GM12892 (cell line): ENCODE measurements at regions not wholly inside any gene's neighbourhood (a gene's known extent, or its start where the extent isn't known, plus 50 kb on each side); places are given as distances from the start of the nearest gene placed in this dataset.

Experiments used
- POLR2A ChIP-seq: IDR thresholded peaks from 2 replicates; pipeline ENCODE4 v1.6.1; 2011; ENCODE audit warnings: low read depth, low read length, control low read depth
- POLR2AphosphoS5 ChIP-seq: IDR thresholded peaks from 2 replicates; pipeline ENCODE4 v1.6.1; 2011; ENCODE audit warnings: low read depth, low read length, control low read depth

GRCh38 chr11:44507491-44507890, 58.0 kb upstream of the CD82 start:
- TF ChIP-seq POLR2A (no peak), POLR2AphosphoS5 (no peak)
